SIG-M5 treated with dmso at 0.1 percent for 504 hours (cell line): ENCODE measurements at regions not wholly inside any gene's neighbourhood (a gene's known extent, or its start where the extent isn't known, plus 50 kb on each side); places are given as distances from the start of the nearest gene placed in this dataset.
"Not testable (repeated sequence)": the region's sequence is repeated elsewhere in the genome, so short reads cannot be mapped to it uniquely, and the experiment has no call there.

Experiments used
- DNase-seq: peaks from one replicate; lab custom pipeline; 2025; ENCODE audit not compliant: unreplicated experiment; lab: John Stamatoyannopoulos, UW

- no peak for DNase-seq
Measured at GRCh38 chr10:14429043-14429700, 98.4 kb upstream of the FRMD4A start.

GRCh38 chr10:14425034-14425433 is 94.3 kb upstream of the FRMD4A start:
- no peak for DNase-seq

DNA sequence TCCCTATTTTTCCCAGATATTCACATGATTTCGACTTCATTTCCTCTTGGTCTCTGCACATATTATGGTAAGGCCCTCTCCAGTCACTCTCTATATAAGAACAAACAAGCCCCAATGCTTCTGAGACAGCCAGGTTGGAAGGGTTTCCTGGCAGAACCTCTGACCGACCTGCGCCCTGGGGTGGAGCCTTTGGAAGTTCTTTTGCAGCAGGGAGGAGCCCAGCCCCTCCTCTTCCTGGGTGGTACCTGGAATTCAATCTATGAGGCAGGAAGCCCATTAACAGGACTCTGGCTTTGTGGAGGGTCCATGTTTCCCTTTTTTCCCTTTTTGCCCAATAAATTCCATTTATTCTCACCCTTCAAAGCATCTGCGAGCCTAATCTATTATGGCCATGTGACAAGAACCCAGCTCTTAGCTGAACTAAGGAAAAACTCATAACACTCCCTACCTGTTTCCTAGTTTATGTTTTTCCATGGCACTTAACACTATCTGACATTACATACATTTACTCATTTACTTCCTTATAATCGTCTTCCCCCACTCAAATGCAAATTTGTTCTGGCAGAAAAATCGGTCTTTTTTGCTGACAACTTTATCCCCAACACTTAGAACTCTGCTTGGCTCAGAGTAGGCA is 92.5 kb upstream of the FRMD4A start:
- no peak for DNase-seq

GRCh38 chr10:14422431-14422830 is 91.7 kb upstream of the FRMD4A start:
- DNase-seq = no peak

DNA sequence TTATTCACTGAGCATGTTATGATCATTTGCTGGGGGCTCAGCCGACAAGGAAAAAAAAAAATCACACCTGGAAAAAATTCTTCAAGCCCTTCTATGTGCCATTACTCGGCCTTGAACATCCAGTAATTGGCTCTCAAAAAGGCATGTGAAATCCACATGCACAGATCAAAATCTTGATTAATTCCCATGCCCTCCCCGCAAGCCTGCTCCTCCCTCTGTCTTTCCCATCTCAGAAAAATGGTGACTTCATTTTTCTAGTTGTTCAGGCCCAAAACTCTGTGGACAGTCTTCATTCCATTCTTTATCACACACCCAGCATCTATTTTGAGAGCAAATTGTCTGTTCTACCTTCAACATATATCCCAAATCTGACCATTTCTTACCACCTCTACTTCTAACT is 91.2 kb upstream of the FRMD4A start:
- no peak for DNase-seq

DNA sequence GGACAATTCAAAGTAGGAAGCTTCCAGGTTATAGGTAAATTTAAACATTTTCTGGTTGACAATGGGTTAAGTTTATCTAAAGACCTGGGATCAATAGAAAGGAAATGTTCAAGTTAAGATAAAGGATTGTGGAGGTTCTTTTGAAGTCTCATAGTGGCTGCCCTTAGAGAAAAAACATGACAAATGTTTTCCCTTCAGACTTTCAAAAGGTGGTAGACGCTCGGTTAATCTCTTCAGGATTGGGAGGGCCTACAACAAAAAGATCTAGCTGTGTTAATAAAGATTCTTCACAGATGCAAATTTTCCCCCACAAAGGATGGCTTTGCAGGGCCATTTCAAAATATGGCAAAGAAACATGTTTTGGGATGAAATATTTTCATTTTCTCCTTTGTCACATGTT is 86.6 kb upstream of the FRMD4A start:
- DNase-seq = not testable (repeated sequence)

DNA sequence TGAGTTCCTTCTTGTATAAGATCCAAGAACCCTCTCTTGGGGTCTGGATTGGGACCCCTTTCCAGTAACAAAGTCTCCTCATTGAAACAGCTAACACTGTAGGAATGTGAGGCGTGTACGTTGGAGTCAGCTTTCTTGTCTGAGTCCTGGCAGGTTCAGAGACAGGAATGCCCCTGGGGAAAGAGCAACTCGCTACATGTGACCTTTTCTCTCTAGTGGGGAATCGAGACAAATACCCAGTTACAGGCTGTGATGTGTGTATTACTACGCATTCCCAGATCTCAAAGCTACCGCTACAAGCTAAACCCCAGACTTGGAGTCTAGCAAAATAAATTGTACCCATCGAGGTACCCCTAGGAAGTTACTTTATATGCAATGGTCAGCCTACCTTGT is 85.6 kb upstream of the FRMD4A start:
- no peak for DNase-seq

DNA sequence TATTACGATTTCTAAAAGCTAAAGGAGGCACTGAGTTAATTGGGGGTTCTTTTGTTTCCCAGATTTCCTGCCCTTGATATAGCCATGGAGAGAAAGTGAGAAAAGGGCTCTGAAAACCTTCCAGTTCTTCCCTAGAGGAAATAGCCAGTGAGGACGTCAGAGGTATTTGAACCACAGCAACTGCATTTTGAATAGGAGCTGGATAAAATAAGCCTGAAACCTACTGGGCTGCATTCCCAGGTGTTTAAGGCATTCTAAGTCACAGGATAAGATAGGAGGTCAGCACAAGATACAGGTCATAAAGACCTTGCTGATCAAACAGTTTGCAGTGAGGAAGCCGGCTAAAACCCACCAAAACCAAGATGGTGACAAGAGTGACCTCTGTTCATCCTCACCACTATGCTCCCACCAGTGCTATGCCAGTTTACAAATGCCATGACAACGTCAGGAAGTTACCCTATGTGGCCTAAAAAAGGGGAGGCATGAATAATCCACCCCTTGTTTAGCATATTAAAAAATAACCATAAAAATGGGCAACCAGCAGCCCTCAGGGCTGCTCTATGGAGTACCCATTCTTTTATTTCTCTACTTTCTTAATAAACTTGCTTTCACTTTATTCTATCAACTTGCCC is 85.1 kb upstream of the FRMD4A start:
- no peak for DNase-seq

DNA sequence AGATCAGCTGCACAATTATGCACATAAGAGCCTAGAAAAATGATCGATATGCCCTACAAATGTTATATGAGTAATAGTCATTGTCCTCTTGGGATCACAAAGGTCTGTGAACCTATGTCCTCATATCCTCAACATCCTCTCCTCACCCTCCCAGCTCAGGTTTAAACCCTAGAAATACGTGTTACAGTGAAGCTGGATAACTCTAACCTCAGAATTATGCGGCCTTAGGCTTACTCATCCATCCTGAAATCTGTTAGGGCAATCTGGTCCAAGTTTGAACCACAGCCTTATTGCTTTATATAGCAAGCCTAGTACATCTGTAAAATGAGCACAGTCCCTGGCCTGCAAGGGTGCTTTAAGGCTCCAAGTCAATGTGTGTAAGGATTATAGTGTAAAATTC is 84.2 kb upstream of the FRMD4A start:
- no peak for DNase-seq

- DNase-seq = peak; percentile 4
Measured at GRCh38 chr10:14413523-14413922, 82.8 kb upstream of the FRMD4A start.

DNA sequence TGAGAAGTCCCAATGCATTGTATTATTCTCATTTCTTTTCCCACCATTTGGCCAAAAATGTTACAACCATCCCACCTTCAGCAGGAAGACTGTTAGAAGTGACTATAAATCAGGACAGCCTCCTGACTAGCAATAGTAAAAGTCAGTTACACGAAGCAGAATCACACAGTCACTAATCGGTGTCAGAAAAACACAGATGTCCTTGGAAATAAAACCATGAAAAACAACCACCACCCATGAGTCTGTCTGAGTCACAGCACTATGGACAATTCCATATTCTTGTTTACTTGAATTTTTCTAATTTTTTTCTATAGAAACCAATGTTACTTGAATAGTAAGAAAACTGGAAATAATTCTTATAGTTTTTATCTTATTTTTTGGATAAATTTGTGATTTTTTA is 81.9 kb upstream of the FRMD4A start:
- DNase-seq = no peak

GRCh38 chr10:14409856-14410458 is 79.2 kb upstream of the FRMD4A start:
- DNase-seq = no peak

- no peak for DNase-seq
Measured at GRCh38 chr10:14409247-14409646, 78.5 kb upstream of the FRMD4A start.

DNA sequence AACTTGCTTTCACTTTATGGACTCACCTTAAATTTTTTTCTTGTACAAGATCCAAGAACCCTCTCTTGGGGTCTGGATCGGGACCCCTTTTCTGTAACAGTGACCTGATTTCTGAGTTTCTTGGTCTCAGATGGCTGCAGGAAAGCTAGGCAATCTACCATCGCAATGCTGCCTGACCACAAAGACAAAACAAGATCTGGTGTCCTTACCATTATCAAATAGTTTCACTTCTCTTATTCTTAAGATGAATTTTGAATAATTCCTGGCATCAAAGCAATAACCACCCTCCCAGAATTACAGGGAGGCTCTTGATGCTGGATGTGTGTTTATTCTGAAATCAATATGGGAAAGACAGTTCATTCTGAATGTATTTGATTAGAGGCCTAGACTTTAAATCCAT is 77.4 kb upstream of the FRMD4A start:
- DNase-seq = peak; percentile 7

DNA sequence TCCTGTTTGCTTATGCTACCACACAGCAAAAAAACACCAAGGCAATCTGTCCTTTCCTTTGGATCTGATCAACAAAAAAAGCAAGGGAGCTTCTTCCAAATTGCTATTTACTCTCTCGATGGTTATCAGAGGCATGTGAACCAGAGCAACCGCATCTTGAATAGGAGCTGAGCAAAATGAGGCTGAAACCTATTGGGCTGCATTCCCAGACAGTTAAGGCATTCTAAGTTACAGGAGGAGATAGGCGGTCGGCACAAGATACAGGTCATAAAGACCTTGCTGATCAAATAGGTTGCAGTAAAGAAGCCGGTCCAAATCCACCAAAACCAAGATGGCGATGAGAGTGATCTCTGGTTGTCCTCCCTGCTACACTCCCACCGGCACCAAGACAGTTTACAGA is 76.8 kb upstream of the FRMD4A start:
- DNase-seq = no peak

- no peak for DNase-seq
Measured at GRCh38 chr10:14405076-14406065, 74.6 kb upstream of the FRMD4A start.

DNA sequence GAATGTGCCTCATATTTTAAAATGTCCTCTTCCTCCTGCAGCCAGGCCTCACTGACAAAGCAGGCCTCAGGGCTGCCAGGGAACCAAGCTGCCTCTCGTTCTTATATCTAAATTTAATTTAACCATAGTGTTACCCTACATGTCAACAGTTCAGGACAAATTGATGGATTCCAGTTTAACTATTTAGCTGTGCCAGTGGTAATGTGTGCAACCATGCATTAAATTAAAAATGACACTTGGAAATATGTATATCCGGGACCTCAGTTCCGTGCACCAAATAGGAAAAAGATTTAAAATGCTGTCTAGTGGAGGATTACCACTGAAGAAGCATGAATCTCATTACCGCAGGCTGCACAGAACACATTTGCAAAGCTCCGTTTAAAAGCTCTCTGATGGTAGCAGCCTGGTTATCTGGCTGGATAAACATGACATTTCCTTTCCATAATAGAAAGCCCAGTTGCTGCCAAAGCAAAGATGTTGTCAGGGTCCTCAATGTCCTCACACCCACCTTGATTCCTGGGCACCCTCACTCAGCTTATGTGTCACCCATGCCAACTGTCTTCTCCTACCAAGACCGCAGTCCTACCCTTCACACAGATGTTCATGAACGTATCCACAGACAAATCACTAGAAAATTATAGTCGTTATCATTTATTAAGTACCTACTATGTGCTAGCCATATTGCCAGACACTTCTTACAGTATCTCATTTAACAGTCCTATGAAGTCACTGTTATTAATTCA is 73.3 kb upstream of the FRMD4A start:
- no peak for DNase-seq

DNA sequence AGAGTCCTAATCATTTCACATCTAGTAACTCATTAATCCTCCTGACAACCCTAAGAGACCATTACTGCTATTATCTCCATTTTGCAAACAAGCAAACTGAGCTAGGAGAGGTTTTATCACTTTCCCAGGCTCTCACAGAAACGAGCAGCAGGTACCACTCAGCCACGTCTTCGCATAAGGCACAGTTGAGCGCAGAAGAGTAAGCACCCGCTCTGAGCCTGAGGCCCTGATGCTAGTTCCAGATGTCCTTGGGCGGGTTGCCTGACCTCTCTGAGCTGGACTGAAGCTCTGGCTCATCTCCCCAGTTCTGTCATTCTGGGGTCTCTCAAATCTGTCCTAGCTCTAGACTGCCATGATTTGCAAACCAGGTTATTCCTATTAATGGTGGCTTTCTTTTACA is 72.6 kb upstream of the FRMD4A start:
- no peak for DNase-seq

DNA sequence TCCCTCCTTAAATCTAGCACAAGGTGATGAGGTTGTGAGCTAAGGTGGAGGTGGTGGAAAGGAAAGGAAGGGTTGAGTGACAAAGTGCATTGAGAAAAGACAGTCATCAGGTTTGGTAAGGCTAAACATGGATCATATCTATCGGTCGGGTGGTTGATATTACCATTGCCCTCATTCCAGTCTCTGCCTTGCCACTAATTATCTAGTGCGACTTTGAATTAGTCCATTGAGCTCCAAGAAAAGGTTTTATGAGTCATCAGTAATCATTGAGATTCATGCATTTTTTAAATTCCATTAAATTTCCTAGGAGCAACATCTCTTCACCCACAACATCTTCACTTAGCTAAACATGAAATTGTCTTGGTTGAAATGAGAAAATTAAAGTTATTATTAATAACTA is 68.9 kb upstream of the FRMD4A start:
- no peak for DNase-seq

GRCh38 chr10:14397066-14397465 is 66.3 kb upstream of the FRMD4A start:
- DNase-seq = no peak
